SK-N-SH (cell line): ENCODE measurements at regions not wholly inside any gene's neighbourhood (a gene's known extent, or its start where the extent isn't known, plus 50 kb on each side); places are given as distances from the start of the nearest gene placed in this dataset.

Experiments used
- CTCF ChIP-seq: fragments of 200-600 bp; sonication (generic); IDR thresholded peaks from 2 replicates; pipeline ENCODE4 v1.6.1; 2017; ENCODE audit warnings: antibody characterized with exemption, mild to moderate bottlenecking, moderate library complexity
- EP300 ChIP-seq, 2 experiments: IDR thresholded peaks; 2 replicates each; pipeline versions ENCODE4 v1.4.0 to v1.6.1; 2012; ENCODE audit warnings: borderline replicate concordance in 1 of 2, low read depth in 1 of 2, low read length in 1 of 2
- EZH2phosphoT487 ChIP-seq: fragments of 200-600 bp; sonication (generic); IDR thresholded peaks from 2 replicates; pipeline ENCODE4 v1.6.1; 2017; ENCODE audit warnings: low read depth, mixed run types, mild to moderate bottlenecking, antibody characterized with exemption, moderate library complexity, borderline replicate concordance
- FOXJ3 ChIP-seq: sonication (generic); formaldehyde crosslinking; IDR thresholded peaks from 2 replicates; pipeline ENCODE4 v1.5.1; 2020; ENCODE audit warnings: mild to moderate bottlenecking, missing genetic modification reagents
- POLR2AphosphoS5 ChIP-seq: IDR thresholded peaks from 2 replicates; pipeline ENCODE4 v1.6.1; 2012; ENCODE audit warnings: low read depth, low read length
- RAD21 ChIP-seq: IDR thresholded peaks from 2 replicates; pipeline ENCODE4 v1.6.1; 2012; ENCODE audit warnings: mild to moderate bottlenecking, low read length
- RFX5 ChIP-seq: IDR thresholded peaks from 2 replicates; pipeline ENCODE4 v1.6.1; 2012; ENCODE audit warnings: mild to moderate bottlenecking, improper control_type of control experiment, low read length
- TAF1 ChIP-seq: IDR thresholded peaks from 2 replicates; pipeline ENCODE4 v1.6.1; 2012; ENCODE audit warnings: low read depth, mild to moderate bottlenecking, low read length, moderate library complexity, borderline replicate concordance
- TCF12 ChIP-seq: IDR thresholded peaks from 2 replicates; pipeline ENCODE4 v1.4.0; 2012
- YY1 ChIP-seq: IDR thresholded peaks from 2 replicates; pipeline ENCODE4 v1.4.0; 2012; ENCODE audit warnings: low read depth, mild to moderate bottlenecking
- TF ChIP-seq, protein P1 (sequence below): IDR thresholded peaks from 2 replicates; pipeline ENCODE4; 2012
- TF ChIP-seq, protein P2 (sequence below): IDR thresholded peaks from 2 replicates; pipeline ENCODE4 v1.4.0; 2012; ENCODE audit warnings: low read depth

DNA sequence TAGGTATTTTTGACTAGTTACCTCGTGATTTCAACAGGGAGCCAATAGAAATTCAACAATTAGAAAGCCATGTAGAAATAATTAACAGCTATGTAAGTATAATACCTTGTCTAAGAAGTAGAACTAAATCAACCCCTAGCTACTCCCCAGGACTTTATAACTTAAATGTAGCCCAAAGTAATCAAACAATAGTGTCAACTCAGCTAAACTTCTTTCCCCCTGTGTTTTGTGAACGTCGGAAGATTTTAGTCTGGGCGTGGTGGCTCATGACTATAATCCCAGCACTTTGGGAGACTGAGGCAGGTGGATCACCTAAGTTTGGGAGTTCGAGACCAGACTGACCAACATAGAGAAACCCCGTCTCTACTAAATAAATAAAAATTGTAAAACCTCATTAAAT is 579.9 kb upstream of the NCAM2 start:
- TF ChIP-seq CTCF, result no peak
- TF ChIP-seq YY1, result no peak
- TF ChIP-seq RFX5, result no peak
- no peak for TF ChIP-seq POLR2AphosphoS5
- no peak for TF ChIP-seq FOXJ3 (CRISPR knock-in tag)
- TF ChIP-seq EP300 (IDR thresholded peaks at IDR 0.05; ENCODE audit: borderline replicate concordance in 1 of 2, low read depth in 1 of 2, low read length in 1 of 2), result no peak
- no peak for TF ChIP-seq TAF1
- TF ChIP-seq RAD21, result no peak
- TF ChIP-seq, protein P1, sequence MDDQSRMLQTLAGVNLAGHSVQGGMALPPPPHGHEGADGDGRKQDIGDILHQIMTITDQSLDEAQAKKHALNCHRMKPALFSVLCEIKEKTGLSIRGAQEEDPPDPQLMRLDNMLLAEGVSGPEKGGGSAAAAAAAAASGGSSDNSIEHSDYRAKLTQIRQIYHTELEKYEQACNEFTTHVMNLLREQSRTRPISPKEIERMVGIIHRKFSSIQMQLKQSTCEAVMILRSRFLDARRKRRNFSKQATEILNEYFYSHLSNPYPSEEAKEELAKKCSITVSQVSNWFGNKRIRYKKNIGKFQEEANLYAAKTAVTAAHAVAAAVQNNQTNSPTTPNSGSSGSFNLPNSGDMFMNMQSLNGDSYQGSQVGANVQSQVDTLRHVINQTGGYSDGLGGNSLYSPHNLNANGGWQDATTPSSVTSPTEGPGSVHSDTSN, result no peak
- TF ChIP-seq, protein P2, sequence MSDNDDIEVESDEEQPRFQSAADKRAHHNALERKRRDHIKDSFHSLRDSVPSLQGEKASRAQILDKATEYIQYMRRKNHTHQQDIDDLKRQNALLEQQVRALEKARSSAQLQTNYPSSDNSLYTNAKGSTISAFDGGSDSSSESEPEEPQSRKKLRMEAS, result no peak
- no peak for TF ChIP-seq EZH2phosphoT487
- TF ChIP-seq TCF12, result no peak
